ENCODE measurements at regions not wholly inside any gene's neighbourhood (a gene's known extent, or its start where the extent isn't known, plus 50 kb on each side); places are given as distances from the start of the nearest gene placed in this dataset.

- TF ChIP-seq CTCF (conservative IDR thresholded peaks at IDR 0.05 in 1 of 2, IDR thresholded peaks at IDR 0.05 in 1 of 2; ENCODE audit: extremely low read depth in 1 of 2, insufficient read depth in 1 of 2, low read depth in 1 of 2, low read length in 2 of 2) (no peak), EZH2 (IDR thresholded peaks at IDR 0.05; ENCODE audit: borderline replicate concordance, low read length) (no peak)
Measured at GRCh38 chr4:110816367-110816766, 193.5 kb upstream of the PITX2 start.

Data from mammary epithelial cell (primary cell).